ENCODE measurements at regions not wholly inside any gene's neighbourhood (a gene's known extent, or its start where the extent isn't known, plus 50 kb on each side); places are given as distances from the start of the nearest gene placed in this dataset.

DNA sequence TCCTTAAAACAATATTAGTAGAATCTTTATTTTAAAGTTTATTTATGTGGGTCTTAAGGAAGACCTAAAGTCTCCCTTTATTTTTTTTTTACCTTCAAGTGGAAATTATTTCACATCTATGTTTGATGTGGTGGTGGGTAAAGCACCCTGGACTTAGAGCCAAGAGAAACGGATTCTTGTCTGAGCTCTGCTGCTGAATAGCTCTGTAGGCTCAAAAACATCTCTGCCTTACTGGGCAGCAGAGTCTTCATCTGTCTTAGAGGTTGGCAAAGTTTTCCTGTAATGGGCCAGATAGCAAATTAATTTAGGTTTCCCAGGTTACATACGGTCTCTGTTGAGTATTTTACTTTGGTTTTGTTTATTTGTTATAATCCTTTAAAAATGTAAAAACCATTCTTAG lies 136.5 kb downstream of the CEP135 start:
- Histone ChIP-seq H3K4me1 (ENCODE audit: control insufficient read depth in 1 of 2, insufficient read depth in 2 of 2, low read length in 2 of 2) (no peaks in the 10 kb centered on the region), H3K9me3 (ENCODE audit: control insufficient read depth in 1 of 2, low read length in 2 of 2) (no peaks in the 10 kb centered on the region), H3K36me3 (ENCODE audit: control insufficient read depth in 1 of 2, insufficient read depth in 2 of 2, low read length in 2 of 2) (no peaks in the 10 kb centered on the region), H3K4me3 (ENCODE audit: low read depth in 1 of 2, low read length in 2 of 2) (no peak overlapping the region), H3K27ac (ENCODE audit: low read length) (no peak overlapping the region), H3K27me3 (ENCODE audit: low read depth, low read length) (no peaks in the 10 kb centered on the region)

DNA sequence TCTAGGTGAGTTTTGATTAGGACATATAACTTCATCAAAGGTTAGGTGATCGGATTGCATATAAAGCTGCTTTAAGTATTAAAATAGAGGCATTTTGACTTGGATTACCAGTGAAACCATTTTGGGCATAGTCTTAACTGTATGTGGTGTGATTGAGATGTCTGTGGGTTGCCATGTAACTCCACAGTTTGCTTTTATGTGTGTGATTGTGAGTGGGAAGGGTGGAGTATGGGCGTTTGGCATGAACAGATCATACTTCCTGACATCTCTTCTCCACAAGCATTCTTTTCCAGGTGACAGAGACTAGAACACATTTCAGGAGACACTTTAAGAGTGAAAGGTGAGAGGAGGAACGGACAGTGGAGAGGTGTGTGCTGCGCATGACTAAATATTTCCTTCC lies 136.1 kb downstream of the CEP135 start:
- Histone ChIP-seq H3K9me3 (ENCODE audit: control insufficient read depth in 1 of 2, low read length in 2 of 2) (no peaks in the 10 kb centered on the region), H3K27me3 (ENCODE audit: low read depth, low read length) (no peaks in the 10 kb centered on the region), H3K27ac (ENCODE audit: low read length) (no peak overlapping the region), H3K4me3 (ENCODE audit: low read depth in 1 of 2, low read length in 2 of 2) (no peak overlapping the region), H3K4me1 (ENCODE audit: control insufficient read depth in 1 of 2, insufficient read depth in 2 of 2, low read length in 2 of 2) (no peaks in the 10 kb centered on the region), H3K36me3 (ENCODE audit: control insufficient read depth in 1 of 2, insufficient read depth in 2 of 2, low read length in 2 of 2) (no peaks in the 10 kb centered on the region)

Data from muscle layer of duodenum (tissue), 2 donors.